Natural killer cell (primary cell): ENCODE measurements at regions not wholly inside any gene's neighbourhood (a gene's known extent, or its start where the extent isn't known, plus 50 kb on each side); places are given as distances from the start of the nearest gene placed in this dataset.

ENCODE experiments used
- ATAC-seq, 3 donors: fragments of 150-1000 bp in 2 of 3; fragments of 200-7000 bp in 1 of 3; cut with Tn5 transposase; 1 replicate in 1 of 3; 2 replicates in 2 of 3; pipeline ENCODE4 v1.10.0; 2021; ENCODE audit warnings: mild to moderate bottlenecking in 2 of 3, moderate library complexity in 2 of 3
- DNase-seq, 2 donors: peaks; one replicate each; pipeline versions ENCODE4 v3.0.0 to v3.0.0-alpha.2; 2013 to 2021; ENCODE audit warnings: mixed read lengths in 1 of 2
- H3K27ac ChIP-seq: one replicate; pipeline ENCODE4 v1.5.1; 2013; ENCODE audit warnings: mild to moderate bottlenecking, low read length
- H3K27me3 ChIP-seq: one replicate; pipeline ENCODE4 v1.6.1; 2013; ENCODE audit warnings: low read length; ENCODE audit not compliant: control insufficient read depth, insufficient read depth
- H3K36me3 ChIP-seq: one replicate; pipeline ENCODE4 v1.6.1; 2013; ENCODE audit warnings: low read length; ENCODE audit not compliant: control insufficient read depth, insufficient read depth
- H3K4me1 ChIP-seq: one replicate; pipeline ENCODE4 v1.6.1; 2013; ENCODE audit warnings: low read length; ENCODE audit not compliant: control insufficient read depth, insufficient read depth
- H3K4me3 ChIP-seq: one replicate; pipeline ENCODE4 v1.5.1; 2013; ENCODE audit warnings: low read length
- H3K9me3 ChIP-seq: one replicate; pipeline ENCODE4 v1.6.1; 2013; ENCODE audit warnings: low read length; ENCODE audit not compliant: control insufficient read depth, insufficient read depth
- H3K27ac Mint-ChIP-seq, 2 donors: one replicate each; pipeline ENCODE4 v1.8.0; 2022; ENCODE audit warnings: mild to moderate bottlenecking in 2 of 2, mixed read lengths in 2 of 2, moderate library complexity in 1 of 2
- H3K27me3 Mint-ChIP-seq, 2 donors: one replicate each; pipeline ENCODE4 v1.8.0; 2022; ENCODE audit warnings: low read depth in 2 of 2, mixed read lengths in 2 of 2
- H3K36me3 Mint-ChIP-seq: one replicate; pipeline ENCODE4 v1.8.0; 2022; ENCODE audit warnings: mixed read lengths
- H3K4me1 Mint-ChIP-seq, 2 donors: one replicate each; pipeline ENCODE4 v1.8.0; 2022; ENCODE audit warnings: mixed read lengths in 2 of 2
- H3K4me3 Mint-ChIP-seq: one replicate; pipeline ENCODE4 v1.8.0; 2022; ENCODE audit warnings: mild to moderate bottlenecking, moderate library complexity, mixed read lengths
- H3K9me3 Mint-ChIP-seq, 2 donors: one replicate each; pipeline ENCODE4 v1.8.0; 2022; ENCODE audit warnings: mixed read lengths in 2 of 2
- WGBS: methylation state at CpG from one replicate; pipeline ENCODE4 v1.1.7; 2013; ENCODE audit warnings: missing lambda C conversion rate; ENCODE audit not compliant: insufficient coverage; 5-methylcytosine and 5-hydroxymethylcytosine counted together
- intact Hi-C: fragments of 100-400 bp; cut with micrococcal nuclease; formaldehyde crosslinking; loops from one replicate; pipeline ENCODE4 v1.14.2; 2022
- TF ChIP-seq, protein P1 (sequence below): fragments of 200-600 bp; IDR thresholded peaks from one replicate; pipeline ENCODE4 v1.8.0; 2022; ENCODE audit warnings: antibody characterized with exemption

DNA sequence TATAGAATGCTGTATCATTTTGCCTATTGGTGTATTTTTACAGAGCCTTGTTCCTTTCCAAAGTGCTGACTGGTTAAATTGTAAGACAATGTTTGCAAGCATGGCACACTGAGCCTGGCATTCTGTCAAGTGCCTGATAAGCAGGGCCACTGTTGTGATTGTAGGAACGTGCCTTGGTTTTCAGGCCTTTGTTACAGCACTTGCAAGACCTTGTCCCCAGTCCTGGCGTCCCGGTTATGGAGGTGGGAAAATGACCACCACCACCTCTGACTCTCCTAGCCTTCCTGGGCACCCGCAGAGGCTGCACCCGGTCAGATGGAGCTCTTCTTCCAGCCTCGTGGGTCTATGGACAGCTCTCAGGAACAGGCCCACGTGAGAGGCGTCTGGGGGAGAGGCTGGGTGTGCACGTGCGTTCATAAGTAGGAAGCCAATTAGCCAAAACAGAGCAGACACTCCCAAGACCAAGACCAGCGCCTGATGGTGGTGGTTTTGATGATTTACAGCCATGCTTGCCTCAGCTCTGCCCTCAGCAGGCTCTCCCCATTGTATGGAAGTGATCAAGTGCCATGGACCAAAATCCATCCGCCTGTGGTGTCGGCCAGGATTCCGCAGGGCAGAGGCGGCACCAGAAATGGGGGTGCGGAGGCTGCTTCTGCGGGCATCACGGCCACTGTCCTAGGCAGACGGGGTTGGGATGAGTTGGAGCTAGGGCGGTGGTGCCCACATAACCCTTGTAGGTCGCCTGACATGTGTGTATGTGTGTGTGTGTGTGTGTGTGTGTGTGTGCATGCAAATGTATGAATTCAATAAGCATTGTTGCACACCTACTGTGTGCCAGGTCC, 89.8 kb downstream of the RTL6 start:
- Mint-ChIP-seq H3K9me3 (no peaks in the 10 kb centered on the region), H3K27me3 (peaks cover 0 to 3% of the 10 kb centered on the region in 2 donors), H3K27ac (no peak overlapping the region), H3K36me3 (no peaks in the 10 kb centered on the region), H3K4me3 (no peak overlapping the region), H3K4me1 (no peaks in the 10 kb centered on the region)
- Histone ChIP-seq H3K4me3 (no peak overlapping the region), H3K9me3 (no peaks in the 10 kb centered on the region), H3K27ac (no peak overlapping the region), H3K4me1 (no peaks in the 10 kb centered on the region), H3K36me3 (no peaks in the 10 kb centered on the region), H3K27me3 (no peaks in the 10 kb centered on the region)
- no peak for DNase-seq
- intact Hi-C loops: no loop called here
- WGBS: 83% methylated on average over 21 of the region's 21 CpGs
- TF ChIP-seq, protein P1, sequence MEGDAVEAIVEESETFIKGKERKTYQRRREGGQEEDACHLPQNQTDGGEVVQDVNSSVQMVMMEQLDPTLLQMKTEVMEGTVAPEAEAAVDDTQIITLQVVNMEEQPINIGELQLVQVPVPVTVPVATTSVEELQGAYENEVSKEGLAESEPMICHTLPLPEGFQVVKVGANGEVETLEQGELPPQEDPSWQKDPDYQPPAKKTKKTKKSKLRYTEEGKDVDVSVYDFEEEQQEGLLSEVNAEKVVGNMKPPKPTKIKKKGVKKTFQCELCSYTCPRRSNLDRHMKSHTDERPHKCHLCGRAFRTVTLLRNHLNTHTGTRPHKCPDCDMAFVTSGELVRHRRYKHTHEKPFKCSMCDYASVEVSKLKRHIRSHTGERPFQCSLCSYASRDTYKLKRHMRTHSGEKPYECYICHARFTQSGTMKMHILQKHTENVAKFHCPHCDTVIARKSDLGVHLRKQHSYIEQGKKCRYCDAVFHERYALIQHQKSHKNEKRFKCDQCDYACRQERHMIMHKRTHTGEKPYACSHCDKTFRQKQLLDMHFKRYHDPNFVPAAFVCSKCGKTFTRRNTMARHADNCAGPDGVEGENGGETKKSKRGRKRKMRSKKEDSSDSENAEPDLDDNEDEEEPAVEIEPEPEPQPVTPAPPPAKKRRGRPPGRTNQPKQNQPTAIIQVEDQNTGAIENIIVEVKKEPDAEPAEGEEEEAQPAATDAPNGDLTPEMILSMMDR: no peak
- ATAC-seq: no peak

DNA sequence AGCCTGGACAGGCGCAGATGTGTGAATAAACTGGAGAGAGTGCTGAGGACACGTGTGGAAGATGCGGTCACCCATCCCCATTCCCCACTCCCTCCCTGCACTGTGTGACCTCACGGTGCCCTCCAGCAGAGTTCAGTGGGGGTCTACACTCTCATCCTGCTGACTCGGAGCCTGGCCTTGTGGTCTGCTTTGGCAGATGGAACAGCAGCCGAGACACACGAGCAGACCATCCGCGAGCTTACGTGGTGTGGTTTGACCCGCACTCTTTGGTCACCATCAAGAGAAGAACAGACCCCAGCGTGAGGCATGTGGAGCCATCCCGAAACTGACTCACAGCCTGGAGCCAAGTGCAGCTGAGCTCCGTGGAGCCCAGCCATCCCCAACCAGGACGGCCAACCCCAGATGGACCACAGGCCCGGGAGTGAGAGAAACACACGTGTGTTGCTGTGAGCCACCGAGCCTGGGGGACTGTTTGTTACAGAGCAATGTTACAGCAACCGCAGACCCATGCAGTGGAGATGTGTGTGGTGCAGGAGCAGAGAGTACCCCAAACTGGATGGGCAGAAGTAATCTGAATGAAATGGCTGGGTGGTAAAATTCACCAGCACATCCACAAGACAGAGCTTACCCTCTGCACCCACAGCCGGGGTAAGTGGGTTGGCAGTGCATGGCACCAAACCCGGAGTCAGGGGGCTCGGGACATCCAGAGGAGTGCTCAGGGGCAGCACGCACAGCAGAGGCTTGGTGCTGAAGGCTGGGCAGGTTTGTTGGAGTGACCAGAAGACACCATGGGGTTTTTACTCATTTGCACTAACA, 90.7 kb downstream of the RTL6 start:
- Mint-ChIP-seq H3K4me3 (no peak overlapping the region), H3K36me3 (no peaks in the 10 kb centered on the region), H3K27ac (no peak overlapping the region), H3K27me3 (no peaks in the 10 kb centered on the region), H3K4me1 (no peaks in the 10 kb centered on the region), H3K9me3 (no peaks in the 10 kb centered on the region)
- intact Hi-C loops: no loop called here
- Histone ChIP-seq H3K27me3 (no peaks in the 10 kb centered on the region), H3K4me3 (no peak overlapping the region), H3K9me3 (no peaks in the 10 kb centered on the region), H3K36me3 (no peaks in the 10 kb centered on the region), H3K4me1 (no peaks in the 10 kb centered on the region), H3K27ac (no peak overlapping the region)
- ATAC-seq (no peak), DNase-seq (no peak)
- TF ChIP-seq, protein P1: no peak
- 84% methylated on average over 22 of the region's 23 CpGs for WGBS

DNA sequence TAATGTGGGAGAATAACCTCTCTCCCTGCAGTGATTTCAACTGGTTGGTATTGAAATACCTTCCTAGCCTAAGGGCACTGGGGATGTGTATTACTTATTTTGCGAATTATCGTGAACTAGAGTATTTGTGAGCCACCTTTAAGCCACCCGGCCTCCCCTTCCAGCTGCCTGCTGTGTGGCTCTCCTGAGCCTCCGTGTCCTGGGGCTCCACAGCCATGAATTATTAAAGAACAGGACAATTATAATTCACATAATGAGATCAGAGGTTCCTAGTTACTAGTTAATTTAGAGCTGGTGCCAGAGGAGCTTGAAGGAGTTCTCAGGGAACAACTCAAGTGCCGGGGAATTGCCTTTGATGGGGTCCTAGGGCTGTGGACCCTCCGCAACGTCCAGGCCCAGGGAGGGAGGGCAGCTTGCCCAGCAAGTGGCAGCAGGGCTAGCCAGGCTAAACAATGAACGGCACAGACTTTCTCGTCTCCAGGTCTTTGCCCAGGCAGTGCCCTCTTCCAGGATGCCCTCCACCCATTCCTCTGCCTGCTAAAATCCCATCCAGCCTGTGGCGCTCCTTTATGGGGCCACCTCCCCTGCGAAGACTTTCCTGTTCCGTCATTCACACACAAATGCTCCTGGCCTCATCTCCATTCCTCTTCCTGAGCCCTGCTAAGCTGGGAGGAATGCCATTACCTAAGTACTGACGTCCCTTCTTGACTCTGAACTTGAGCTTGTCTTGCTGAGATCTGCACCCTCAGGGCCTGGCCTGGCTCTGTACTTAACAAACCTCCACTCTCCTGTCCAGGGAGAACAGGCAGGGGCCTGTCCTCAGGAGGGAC, 91.5 kb downstream of the RTL6 start:
- Histone ChIP-seq H3K36me3 (no peaks in the 10 kb centered on the region), H3K27ac (no peak overlapping the region), H3K9me3 (no peaks in the 10 kb centered on the region), H3K4me3 (no peak overlapping the region), H3K27me3 (no peaks in the 10 kb centered on the region), H3K4me1 (no peaks in the 10 kb centered on the region)
- Mint-ChIP-seq H3K27ac (no peak overlapping the region), H3K4me3 (no peak overlapping the region), H3K9me3 (no peaks in the 10 kb centered on the region), H3K27me3 (no peaks in the 10 kb centered on the region), H3K4me1 (no peaks in the 10 kb centered on the region), H3K36me3 (no peaks in the 10 kb centered on the region)
- no peak for DNase-seq
- 85% methylated on average over 13 of the region's 13 CpGs for WGBS
- no peak for ATAC-seq
- TF ChIP-seq, protein P1: no peak
- intact Hi-C loops: no loop called here
